ENCODE measurements at regions not wholly inside any gene's neighbourhood (a gene's known extent, or its start where the extent isn't known, plus 50 kb on each side); places are given as distances from the start of the nearest gene placed in this dataset.

DNA sequence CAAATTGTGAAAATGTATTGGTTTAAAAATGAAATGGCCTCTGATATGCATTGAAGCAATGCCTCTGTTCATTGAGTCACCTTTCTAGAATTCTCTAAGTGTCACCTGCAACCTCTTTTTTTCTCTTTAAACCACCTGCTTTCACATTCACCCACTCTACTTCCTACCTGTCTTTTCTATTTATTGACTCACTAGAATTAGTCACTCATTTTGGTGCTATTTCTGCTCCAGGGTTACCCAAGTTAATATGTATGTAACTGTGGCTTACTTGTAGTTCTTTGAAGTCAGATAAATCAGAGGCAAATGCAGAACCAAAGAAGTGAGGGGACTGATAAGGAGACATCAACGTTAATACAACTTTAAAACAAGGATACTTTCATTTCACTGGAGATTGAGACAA is 674.7 kb downstream of the CCSER2 start:
- H3K4me3 ChIP-seq (ENCODE audit: insufficient read depth, low read depth, low read length): no peak overlapping the region
- H3K18ac ChIP-seq (ENCODE audit: low read depth, low read length): no peak overlapping the region
- no peak overlapping the region for H3K27ac ChIP-seq (ENCODE audit: insufficient read depth, low read length)
- H4K20me1 ChIP-seq (ENCODE audit: insufficient read depth, low read length): no peaks in the 10 kb centered on the region
- H3K9me1 ChIP-seq (ENCODE audit: insufficient read depth, low read length): no peaks in the 10 kb centered on the region
- DNase-seq: no peak
- H2BK15ac ChIP-seq (ENCODE audit: low read depth, low read length): no peak overlapping the region
- no peak overlapping the region for H3K4me2 ChIP-seq (ENCODE audit: low read depth, low read length)
- H2AK9ac ChIP-seq (replicated peaks; ENCODE audit: low read depth, low read length, poor library complexity): no peak overlapping the region
- ChIA-PET POLR2A (ENCODE audit: unreplicated experiment) (no interaction called here), CTCF (no interaction called here)
- H3K9me3 ChIP-seq (ENCODE audit: control insufficient read depth, insufficient read depth, low read length): no peaks in the 10 kb centered on the region; the same call in 1 of the 2 replicates
- no peak overlapping the region for H4K5ac ChIP-seq (ENCODE audit: low read depth, low read length)
- no CpG with 5 or more reads among the region's 1 CpG for WGBS, 2 experiments (ENCODE audit: extremely low coverage in 2 of 2, insufficient read length in 1 of 2)
- no peak for ATAC-seq (ENCODE audit: low read depth)
- dilution Hi-C loops (cut with HindIII; ENCODE audit: low sequenced_read_pairs, unreplicated experiment): no loop called here
- no peaks in the 10 kb centered on the region for H3K36me3 ChIP-seq (ENCODE audit: control insufficient read depth, insufficient read depth, low read length)
- no TSS peak for BruUV-seq (replicated peaks)
- H3K79me1 ChIP-seq (ENCODE audit: low read depth in 1 of 2, low read length in 2 of 2): no peaks in the 10 kb centered on the region
- H2AFZ ChIP-seq (replicated peaks; ENCODE audit: low read length, poor library complexity): no peak overlapping the region
- no peak overlapping the region for H3K9ac ChIP-seq (ENCODE audit: low read depth, low read length)
- no peak overlapping the region for H2AK5ac ChIP-seq (ENCODE audit: low read depth, low read length)
- H3K14ac ChIP-seq (replicated peaks; ENCODE audit: low read depth, low read length): no peak overlapping the region
- H3K27me3 ChIP-seq (ENCODE audit: control insufficient read depth, insufficient read depth, low read length): no peaks in the 10 kb centered on the region
- no peak overlapping the region for H4K91ac ChIP-seq (ENCODE audit: insufficient read depth, low read depth, low read length)
- no peak overlapping the region for H2BK20ac ChIP-seq (ENCODE audit: low read depth, low read length)
- H3K4me1 ChIP-seq (ENCODE audit: control insufficient read depth, insufficient read depth, low read length): no peaks in the 10 kb centered on the region
- H3K4ac ChIP-seq (ENCODE audit: low read depth, low read length): no peak overlapping the region
- H2BK120ac ChIP-seq (ENCODE audit: low read depth, low read length): no peak overlapping the region
- H2BK5ac ChIP-seq (ENCODE audit: low read depth, low read length, poor library complexity, severe bottlenecking): no peak overlapping the region
- H4K8ac ChIP-seq (ENCODE audit: low read depth in 2 of 2, low read length in 2 of 2): no peak overlapping the region
- no peak overlapping the region for H3K56ac ChIP-seq (ENCODE audit: extremely low read depth, insufficient read depth, low read length)
- TF ChIP-seq SMC3 (IDR thresholded peaks at IDR 0.05; ENCODE audit: low read depth, low read length) (no peak), POLR2A (IDR thresholded peaks at IDR 0.05; ENCODE audit: low read depth, low read length) (no peak), RAD21 (IDR thresholded peaks at IDR 0.05; ENCODE audit: low read length) (no peak), CEBPB (IDR thresholded peaks at IDR 0.05; ENCODE audit: low read depth, low read length) (no peak), RFX5 (IDR thresholded peaks at IDR 0.05; ENCODE audit: low read depth, low read length) (no peak), MXI1 (IDR thresholded peaks at IDR 0.05; ENCODE audit: borderline replicate concordance, low read depth, low read length) (no peak), FOS (IDR thresholded peaks at IDR 0.05; ENCODE audit: low read depth, low read length) (no peak), CHD1 (IDR thresholded peaks at IDR 0.05; ENCODE audit: low read depth, low read length) (no peak), RCOR1 (IDR thresholded peaks at IDR 0.05; ENCODE audit: insufficient replicate concordance, low read length) (no peak), NFE2L2 (IDR thresholded peaks at IDR 0.05; ENCODE audit: low read depth, low read length) (no peak), MAFK (IDR thresholded peaks at IDR 0.05; ENCODE audit: low read depth, low read length) (no peak), BHLHE40 (IDR thresholded peaks at IDR 0.05; ENCODE audit: low read depth, low read length) (no peak), MAZ (IDR thresholded peaks at IDR 0.05; ENCODE audit: borderline replicate concordance, low read depth, low read length) (no peak)
- TF ChIP-seq, protein P1, sequence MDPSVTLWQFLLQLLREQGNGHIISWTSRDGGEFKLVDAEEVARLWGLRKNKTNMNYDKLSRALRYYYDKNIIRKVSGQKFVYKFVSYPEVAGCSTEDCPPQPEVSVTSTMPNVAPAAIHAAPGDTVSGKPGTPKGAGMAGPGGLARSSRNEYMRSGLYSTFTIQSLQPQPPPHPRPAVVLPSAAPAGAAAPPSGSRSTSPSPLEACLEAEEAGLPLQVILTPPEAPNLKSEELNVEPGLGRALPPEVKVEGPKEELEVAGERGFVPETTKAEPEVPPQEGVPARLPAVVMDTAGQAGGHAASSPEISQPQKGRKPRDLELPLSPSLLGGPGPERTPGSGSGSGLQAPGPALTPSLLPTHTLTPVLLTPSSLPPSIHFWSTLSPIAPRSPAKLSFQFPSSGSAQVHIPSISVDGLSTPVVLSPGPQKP (IDR thresholded peaks at IDR 0.05; ENCODE audit: borderline replicate concordance, low read depth, low read length): no peak
- TF ChIP-seq, protein P2, sequence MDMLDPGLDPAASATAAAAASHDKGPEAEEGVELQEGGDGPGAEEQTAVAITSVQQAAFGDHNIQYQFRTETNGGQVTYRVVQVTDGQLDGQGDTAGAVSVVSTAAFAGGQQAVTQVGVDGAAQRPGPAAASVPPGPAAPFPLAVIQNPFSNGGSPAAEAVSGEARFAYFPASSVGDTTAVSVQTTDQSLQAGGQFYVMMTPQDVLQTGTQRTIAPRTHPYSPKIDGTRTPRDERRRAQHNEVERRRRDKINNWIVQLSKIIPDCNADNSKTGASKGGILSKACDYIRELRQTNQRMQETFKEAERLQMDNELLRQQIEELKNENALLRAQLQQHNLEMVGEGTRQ (IDR thresholded peaks at IDR 0.05; ENCODE audit: low read depth, low read length): no peak
- TF ChIP-seq, protein P3, sequence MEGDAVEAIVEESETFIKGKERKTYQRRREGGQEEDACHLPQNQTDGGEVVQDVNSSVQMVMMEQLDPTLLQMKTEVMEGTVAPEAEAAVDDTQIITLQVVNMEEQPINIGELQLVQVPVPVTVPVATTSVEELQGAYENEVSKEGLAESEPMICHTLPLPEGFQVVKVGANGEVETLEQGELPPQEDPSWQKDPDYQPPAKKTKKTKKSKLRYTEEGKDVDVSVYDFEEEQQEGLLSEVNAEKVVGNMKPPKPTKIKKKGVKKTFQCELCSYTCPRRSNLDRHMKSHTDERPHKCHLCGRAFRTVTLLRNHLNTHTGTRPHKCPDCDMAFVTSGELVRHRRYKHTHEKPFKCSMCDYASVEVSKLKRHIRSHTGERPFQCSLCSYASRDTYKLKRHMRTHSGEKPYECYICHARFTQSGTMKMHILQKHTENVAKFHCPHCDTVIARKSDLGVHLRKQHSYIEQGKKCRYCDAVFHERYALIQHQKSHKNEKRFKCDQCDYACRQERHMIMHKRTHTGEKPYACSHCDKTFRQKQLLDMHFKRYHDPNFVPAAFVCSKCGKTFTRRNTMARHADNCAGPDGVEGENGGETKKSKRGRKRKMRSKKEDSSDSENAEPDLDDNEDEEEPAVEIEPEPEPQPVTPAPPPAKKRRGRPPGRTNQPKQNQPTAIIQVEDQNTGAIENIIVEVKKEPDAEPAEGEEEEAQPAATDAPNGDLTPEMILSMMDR (conservative IDR thresholded peaks at IDR 0.05; ENCODE audit: low read depth, low read length): no peak
- in situ Hi-C loops (cut with MboI; ENCODE audit: low sequenced_read_pairs): no loop called here
- intact Hi-C loops (cut with micrococcal nuclease): no loop called here
- H3K23ac ChIP-seq (ENCODE audit: low read depth, low read length): no peak overlapping the region
